Astrocyte of the spinal cord (primary cell): ENCODE measurements at regions not wholly inside any gene's neighbourhood (a gene's known extent, or its start where the extent isn't known, plus 50 kb on each side); places are given as distances from the start of the nearest gene placed in this dataset.

Experiments used
- DNase-seq: peaks from one replicate; pipeline ENCODE4 v3.0.0; 2011; ENCODE audit warnings: low read depth, low spot score
- H3K4me3 ChIP-seq: 2 replicates; pipeline ENCODE4 v1.5.1; 2011; ENCODE audit warnings: low read depth, mild to moderate bottlenecking, low read length, moderate library complexity
- CTCF ChIP-seq: IDR thresholded peaks from 2 replicates; pipeline ENCODE4 v1.5.1; 2012; ENCODE audit warnings: low read depth, mild to moderate bottlenecking, low read length, inconsistent platforms
- in situ Hi-C: cut with HindIII; loops from 2 replicates; pipeline ENCODE4 v1.10.0; 2017; ENCODE audit warnings: low sequenced_read_pairs

- DNase-seq, result no peak
- TF ChIP-seq CTCF, result no peak
- H3K4me3 ChIP-seq, result no peak overlapping the region
- in situ Hi-C loops, result no loop called here
Measured at GRCh38 chr12:61891632-61892031, 368.6 kb upstream of the USP15 start.

DNA sequence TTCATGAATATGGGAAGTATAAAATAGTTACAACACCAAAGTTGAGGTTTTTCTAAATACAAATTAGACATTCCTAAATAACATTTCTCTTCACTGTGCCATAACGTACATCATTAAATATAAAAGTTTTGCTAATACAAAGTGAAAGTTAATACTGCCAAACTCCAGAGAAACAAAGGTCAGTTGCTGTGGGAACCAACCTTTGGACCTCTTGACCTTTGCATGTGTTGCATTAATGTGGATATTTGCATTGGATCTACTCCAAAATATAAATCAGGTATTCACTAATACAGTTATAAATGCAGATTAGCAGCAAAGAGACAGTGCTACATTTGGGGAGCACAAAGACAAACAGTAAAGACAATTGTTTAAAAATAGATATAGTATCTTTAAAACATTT, 366.0 kb upstream of the USP15 start:
- in situ Hi-C loops, result no loop called here
- no peak for TF ChIP-seq CTCF
- no peak for DNase-seq
- no peak overlapping the region for H3K4me3 ChIP-seq

DNA sequence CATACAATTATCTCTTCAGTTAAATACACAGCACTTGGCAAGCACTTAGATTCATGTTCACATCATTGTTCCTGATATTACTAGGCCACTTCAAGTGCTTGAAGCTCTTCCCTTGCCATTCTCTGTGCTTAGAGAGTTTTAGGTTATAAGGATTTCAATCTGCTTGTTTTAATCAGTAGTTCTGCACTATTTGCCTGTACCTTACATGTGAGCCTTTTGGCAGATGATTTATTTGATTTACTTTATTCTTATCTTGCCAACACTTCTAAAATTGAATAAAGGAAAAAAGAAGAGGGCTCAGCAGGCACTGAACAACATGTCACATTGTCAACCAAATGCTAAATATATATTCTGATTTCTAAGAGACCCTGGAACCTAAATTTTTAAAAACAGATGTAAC, 363.8 kb upstream of the USP15 start:
- TF ChIP-seq CTCF, result no peak
- no peak overlapping the region for H3K4me3 ChIP-seq
- in situ Hi-C loops, result no loop called here
- no peak for DNase-seq

- no peak for DNase-seq
- TF ChIP-seq CTCF, result no peak
- in situ Hi-C loops, result no loop called here
- H3K4me3 ChIP-seq, result no peak overlapping the region
Measured at GRCh38 chr12:61902403-61902802, 357.8 kb upstream of the USP15 start.

DNA sequence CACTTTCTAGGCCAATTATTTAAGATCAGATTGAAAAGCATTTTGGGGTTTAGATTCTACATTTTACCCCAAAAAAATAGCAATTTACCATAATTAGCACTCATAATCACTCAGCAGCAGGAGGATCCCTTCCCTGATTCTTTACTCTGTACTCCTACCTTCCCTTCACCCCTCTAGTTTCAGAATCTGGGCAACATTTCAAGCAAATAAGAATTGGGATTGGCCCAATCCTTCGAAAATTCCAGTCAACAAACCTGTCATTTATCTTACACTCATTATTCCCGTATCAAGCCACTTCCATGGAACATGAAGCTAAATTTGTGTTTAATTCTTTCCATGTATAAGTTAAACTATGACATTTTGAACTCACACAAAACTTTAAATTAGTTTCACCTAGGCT, 349.1 kb upstream of the USP15 start:
- in situ Hi-C loops, result no loop called here
- TF ChIP-seq CTCF, result no peak

DNA sequence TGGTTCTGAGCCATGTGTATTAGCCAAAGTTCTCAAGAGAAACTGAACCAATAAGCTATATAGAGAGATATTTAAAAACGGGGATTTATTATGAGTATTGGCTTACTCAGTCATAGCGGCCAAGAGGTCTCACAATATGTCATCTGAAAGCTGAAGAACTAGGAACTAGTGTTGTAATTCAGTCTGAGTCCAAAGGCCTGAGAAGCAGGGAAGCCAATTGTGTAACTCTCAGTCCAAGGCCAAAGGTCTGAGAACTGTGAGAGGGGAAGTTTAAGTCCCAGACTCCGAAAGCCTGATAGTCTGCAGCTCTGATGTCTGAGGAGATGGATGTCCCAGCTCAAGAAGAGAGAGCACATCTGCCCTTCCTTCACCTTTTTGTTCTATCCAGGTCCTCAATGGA, 344.8 kb upstream of the USP15 start:
- in situ Hi-C loops, result no loop called here
- H3K4me3 ChIP-seq, result no peak overlapping the region
- TF ChIP-seq CTCF, result no peak
- no peak for DNase-seq

More for the DNA sequence above, 349.1 kb upstream of the USP15 start:
- no peak for DNase-seq
- H3K4me3 ChIP-seq, result no peak overlapping the region

DNA sequence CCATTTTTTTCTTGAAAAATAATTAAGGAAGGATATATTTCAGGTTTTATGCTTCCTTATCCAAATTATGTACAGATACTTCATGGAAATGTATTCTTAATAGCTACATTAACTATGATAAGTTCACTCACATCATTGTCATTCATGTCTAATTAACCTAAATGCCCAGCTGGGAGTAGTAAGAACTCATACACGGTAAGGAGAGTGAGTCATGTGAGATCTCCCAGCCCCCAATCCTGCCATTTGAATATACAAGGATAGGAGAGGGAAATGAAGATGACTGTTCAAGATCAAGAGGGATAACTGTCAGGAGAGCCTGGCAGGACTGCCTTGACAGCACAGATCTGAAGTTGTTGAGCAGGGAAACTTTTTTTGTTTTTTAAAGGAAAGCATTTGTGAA, 343.4 kb upstream of the USP15 start:
- no peak overlapping the region for H3K4me3 ChIP-seq
- no peak for DNase-seq
- TF ChIP-seq CTCF, result no peak
- in situ Hi-C loops, result no loop called here
